MM.1S (cell line): ENCODE measurements at regions not wholly inside any gene's neighbourhood (a gene's known extent, or its start where the extent isn't known, plus 50 kb on each side); places are given as distances from the start of the nearest gene placed in this dataset.

Source experiments
- DNase-seq: peaks from one replicate; pipeline ENCODE4 v3.0.0-alpha.2; 2015
- H2AFZ ChIP-seq: fragments of 300-600 bp; sonication (generic); 2 replicates; pipeline ENCODE4 v1.6.0; 2016; ENCODE audit warnings: antibody characterized with exemption, low read length
- H3F3A ChIP-seq: fragments of 300-600 bp; sonication (generic); 2 replicates; pipeline ENCODE4 v1.6.1; 2016; ENCODE audit warnings: mild to moderate bottlenecking, antibody characterized with exemption, low read length, moderate library complexity, mixed read lengths; ENCODE audit not compliant: insufficient read depth
- H3K27ac ChIP-seq: fragments of 300-600 bp; sonication (generic); 2 replicates; pipeline ENCODE4 v1.5.1; 2016; ENCODE audit warnings: mild to moderate bottlenecking, low read length
- H3K27me3 ChIP-seq: fragments of 300-600 bp; sonication (generic); replicated peaks from 2 replicates; pipeline ENCODE4 v1.6.0; 2016; ENCODE audit warnings: low read length; ENCODE audit not compliant: insufficient read depth
- H3K36me3 ChIP-seq: fragments of 300-600 bp; sonication (generic); replicated peaks from 2 replicates; pipeline ENCODE4 v1.6.1; 2016; ENCODE audit warnings: mild to moderate bottlenecking, low read length, mixed read lengths; ENCODE audit not compliant: insufficient read depth
- H3K4me1 ChIP-seq: fragments of 300-600 bp; sonication (generic); 2 replicates; pipeline ENCODE4 v1.6.1; 2016; ENCODE audit warnings: low read length, mixed read lengths
- H3K4me2 ChIP-seq: fragments of 300-600 bp; sonication (generic); 2 replicates; pipeline ENCODE4 v1.6.0; 2016; ENCODE audit warnings: low read depth, low read length
- H3K4me3 ChIP-seq: fragments of 300-600 bp; sonication (generic); 2 replicates; pipeline ENCODE4 v1.5.1; 2016; ENCODE audit warnings: low read length, mixed read lengths
- H3K79me2 ChIP-seq: fragments of 300-600 bp; sonication (generic); 2 replicates; pipeline ENCODE4 v1.6.1; 2016; ENCODE audit warnings: mixed run types, low read length, mixed read lengths
- H3K9ac ChIP-seq: fragments of 300-600 bp; sonication (generic); 2 replicates; pipeline ENCODE4 v1.6.1; 2016; ENCODE audit warnings: low read length, mixed read lengths
- H3K9me2 ChIP-seq: fragments of 300-600 bp; sonication (generic); replicated peaks from 2 replicates; pipeline ENCODE4 v1.6.1; 2016; ENCODE audit warnings: mild to moderate bottlenecking, low read length, mixed read lengths; ENCODE audit not compliant: insufficient read depth
- H3K9me3 ChIP-seq: fragments of 300-600 bp; sonication (generic); replicated peaks from 2 replicates; pipeline ENCODE4 v1.6.1; 2016; ENCODE audit warnings: mild to moderate bottlenecking, low read length, mixed read lengths; ENCODE audit not compliant: insufficient read depth
- H4K20me1 ChIP-seq: fragments of 300-600 bp; sonication (generic); 2 replicates; pipeline ENCODE4 v1.6.1; 2016; ENCODE audit warnings: mild to moderate bottlenecking, low read length, moderate library complexity, mixed read lengths; ENCODE audit not compliant: insufficient read depth
- EZH2 ChIP-seq: fragments of 300-600 bp; sonication (generic); optimal IDR thresholded peaks from 2 replicates; pipeline ENCODE3; 2017; ENCODE audit warnings: low read depth, mild to moderate bottlenecking, antibody characterized with exemption, low read length, mixed read lengths
- EZH2phosphoT487 ChIP-seq: fragments of 300-600 bp; sonication (generic); IDR thresholded peaks from 2 replicates; pipeline ENCODE4 v1.6.1; 2018; ENCODE audit warnings: antibody characterized with exemption, low read length
- TF ChIP-seq, protein P1 (sequence below): fragments of 300-600 bp; sonication (generic); IDR thresholded peaks from 2 replicates; pipeline ENCODE4 v1.5.1; 2016; ENCODE audit warnings: antibody characterized with exemption, low read length, mixed read lengths

DNA sequence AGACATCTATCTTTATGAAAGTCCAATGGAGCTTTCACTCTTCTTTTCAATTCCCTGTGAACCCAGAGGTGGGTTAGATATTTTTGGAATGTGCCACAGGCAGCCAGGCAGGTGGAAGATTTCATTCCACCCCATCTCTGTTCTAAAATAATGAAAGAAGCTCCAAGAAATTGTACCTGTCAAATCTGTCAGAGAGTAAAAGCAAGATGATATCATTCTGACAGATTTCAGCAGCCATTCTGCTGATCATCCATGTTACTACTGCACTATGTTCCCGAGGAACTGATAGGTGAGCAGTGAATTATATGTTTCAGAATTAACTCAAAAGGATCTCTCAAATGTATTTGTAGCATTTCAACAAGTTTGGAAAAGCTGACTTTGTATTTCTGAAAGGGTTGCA is 339.5 kb upstream of the SPANXN4 start:
- H3K27ac ChIP-seq, result no peak overlapping the region
- no peak overlapping the region for H3K4me2 ChIP-seq
- H3F3A ChIP-seq, result no peaks in the 10 kb centered on the region
- H3K9me3 ChIP-seq, result no peaks in the 10 kb centered on the region
- no peaks in the 10 kb centered on the region for H3K4me1 ChIP-seq
- no peaks in the 10 kb centered on the region for H4K20me1 ChIP-seq
- no peaks in the 10 kb centered on the region for H3K79me2 ChIP-seq
- no peaks in the 10 kb centered on the region for H3K36me3 ChIP-seq
- no peak for DNase-seq
- H3K27me3 ChIP-seq, result no peaks in the 10 kb centered on the region
- no peak overlapping the region for H2AFZ ChIP-seq
- H3K9me2 ChIP-seq, result no peaks in the 10 kb centered on the region
- H3K4me3 ChIP-seq, result no peak overlapping the region
- TF ChIP-seq, protein P1, sequence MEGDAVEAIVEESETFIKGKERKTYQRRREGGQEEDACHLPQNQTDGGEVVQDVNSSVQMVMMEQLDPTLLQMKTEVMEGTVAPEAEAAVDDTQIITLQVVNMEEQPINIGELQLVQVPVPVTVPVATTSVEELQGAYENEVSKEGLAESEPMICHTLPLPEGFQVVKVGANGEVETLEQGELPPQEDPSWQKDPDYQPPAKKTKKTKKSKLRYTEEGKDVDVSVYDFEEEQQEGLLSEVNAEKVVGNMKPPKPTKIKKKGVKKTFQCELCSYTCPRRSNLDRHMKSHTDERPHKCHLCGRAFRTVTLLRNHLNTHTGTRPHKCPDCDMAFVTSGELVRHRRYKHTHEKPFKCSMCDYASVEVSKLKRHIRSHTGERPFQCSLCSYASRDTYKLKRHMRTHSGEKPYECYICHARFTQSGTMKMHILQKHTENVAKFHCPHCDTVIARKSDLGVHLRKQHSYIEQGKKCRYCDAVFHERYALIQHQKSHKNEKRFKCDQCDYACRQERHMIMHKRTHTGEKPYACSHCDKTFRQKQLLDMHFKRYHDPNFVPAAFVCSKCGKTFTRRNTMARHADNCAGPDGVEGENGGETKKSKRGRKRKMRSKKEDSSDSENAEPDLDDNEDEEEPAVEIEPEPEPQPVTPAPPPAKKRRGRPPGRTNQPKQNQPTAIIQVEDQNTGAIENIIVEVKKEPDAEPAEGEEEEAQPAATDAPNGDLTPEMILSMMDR, result no peak
- no peak for TF ChIP-seq EZH2phosphoT487
- no peak for TF ChIP-seq EZH2
- H3K9ac ChIP-seq, result no peak overlapping the region

DNA sequence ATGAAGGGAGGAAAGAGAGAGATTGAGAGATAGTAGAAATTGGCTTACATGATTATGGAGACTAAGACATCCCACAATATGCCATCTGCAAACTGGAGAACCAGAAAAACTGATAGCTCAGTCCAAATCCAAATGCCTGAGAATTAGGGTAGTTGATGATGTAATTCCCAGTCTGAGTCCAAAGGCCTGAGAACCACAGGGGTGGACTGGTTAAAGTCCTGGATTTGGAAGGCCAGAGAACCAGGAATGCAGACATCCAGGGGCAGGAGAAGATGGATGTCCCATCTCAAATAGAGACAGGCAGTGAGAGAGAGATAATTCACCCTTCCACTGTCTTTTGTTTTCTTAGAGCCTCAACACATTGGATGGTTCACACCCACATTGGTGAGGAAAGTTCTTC is 345.7 kb upstream of the SPANXN4 start:
- no peaks in the 10 kb centered on the region for H3K79me2 ChIP-seq
- no peak overlapping the region for H3K4me2 ChIP-seq
- no peak overlapping the region for H3K4me3 ChIP-seq
- no peak for DNase-seq
- no peaks in the 10 kb centered on the region for H3K27me3 ChIP-seq
- no peaks in the 10 kb centered on the region for H4K20me1 ChIP-seq
- no peak for TF ChIP-seq EZH2
- TF ChIP-seq EZH2phosphoT487, result no peak
- TF ChIP-seq, protein P1, result no peak
- no peak overlapping the region for H2AFZ ChIP-seq
- H3K4me1 ChIP-seq, result no peaks in the 10 kb centered on the region
- no peaks in the 10 kb centered on the region for H3K9me2 ChIP-seq
- no peaks in the 10 kb centered on the region for H3F3A ChIP-seq
- H3K9ac ChIP-seq, result no peak overlapping the region
- H3K27ac ChIP-seq, result no peak overlapping the region
- no peaks in the 10 kb centered on the region for H3K36me3 ChIP-seq
- H3K9me3 ChIP-seq, result no peaks in the 10 kb centered on the region

GRCh38 chrX:142671036-142671435 is 354.7 kb upstream of the SPANXN4 start:
- Histone ChIP-seq H3K9me2 (no peaks in the 10 kb centered on the region), H3K4me1 (no peaks in the 10 kb centered on the region), H3K36me3 (no peaks in the 10 kb centered on the region), H3K4me2 (no peak overlapping the region), H3K9ac (no peak overlapping the region), H3K27me3 (no peaks in the 10 kb centered on the region), H2AFZ (no peak overlapping the region), H4K20me1 (no peaks in the 10 kb centered on the region), H3K9me3 (no peaks in the 10 kb centered on the region), H3K79me2 (no peaks in the 10 kb centered on the region), H3F3A (no peaks in the 10 kb centered on the region), H3K27ac (no peak overlapping the region), H3K4me3 (no peak overlapping the region)
- DNase-seq, result no peak
- no peak for TF ChIP-seq EZH2
- TF ChIP-seq, protein P1, result no peak
- TF ChIP-seq EZH2phosphoT487, result no peak
